Activated CD4-positive, alpha-beta T cell treated with anti-CD3 and anti-CD28 coated beads, Interleukin-2, amount 10 ng/mL, durations not matched to agents 24 days and 14 days (primary cell): ENCODE measurements at regions not wholly inside any gene's neighbourhood (a gene's known extent, or its start where the extent isn't known, plus 50 kb on each side); places are given as distances from the start of the nearest gene placed in this dataset.

Experiments
- DNase-seq: peaks from one replicate; pipeline ENCODE4 v3.0.0; 2022
- H3K27ac Mint-ChIP-seq: one replicate; pipeline ENCODE4 v1.8.0; 2022; ENCODE audit warnings: mild to moderate bottlenecking, mixed read lengths
- H3K27me3 Mint-ChIP-seq: one replicate; pipeline ENCODE4 v1.8.0; 2022; ENCODE audit warnings: mixed read lengths
- H3K36me3 Mint-ChIP-seq: one replicate; pipeline ENCODE4 v1.8.0; 2022; ENCODE audit warnings: low read depth, mild to moderate bottlenecking, mixed read lengths
- H3K4me1 Mint-ChIP-seq: one replicate; pipeline ENCODE4 v1.8.0; 2021; ENCODE audit warnings: mixed read lengths
- H3K4me3 Mint-ChIP-seq: one replicate; pipeline ENCODE4 v1.8.0; 2022; ENCODE audit warnings: mild to moderate bottlenecking, moderate library complexity, mixed read lengths
- H3K9me3 Mint-ChIP-seq: one replicate; pipeline ENCODE4 v1.8.0; 2021; ENCODE audit warnings: mixed read lengths
- intact Hi-C: fragments of 100-400 bp; cut with micrococcal nuclease; formaldehyde crosslinking; loops from one replicate; pipeline ENCODE4 v1.15.1; 2023

GRCh38 chr2:239846789-239847676 lies 178.1 kb downstream of the NDUFA10 start:
- Mint-ChIP-seq H3K27me3 (peaks cover 30% of the 10 kb centered on the region), H3K4me1 (peaks cover 3% of the 10 kb centered on the region), H3K27ac (no peak overlapping the region), H3K36me3 (no peaks in the 10 kb centered on the region), H3K9me3 (peaks cover 8% of the 10 kb centered on the region), H3K4me3 (no peak overlapping the region)
- intact Hi-C loops, result no loop called here
- DNase-seq, result no peak

GRCh38 chr2:239845968-239846367 lies 179.2 kb downstream of the NDUFA10 start:
- Mint-ChIP-seq H3K27me3 (peaks cover 33% of the 10 kb centered on the region), H3K9me3 (peaks cover 3% of the 10 kb centered on the region), H3K4me3 (no peak overlapping the region), H3K36me3 (no peaks in the 10 kb centered on the region), H3K4me1 (peaks cover 3% of the 10 kb centered on the region), H3K27ac (no peak overlapping the region)
- intact Hi-C loops, result no loop called here
- no peak for DNase-seq

- no peak overlapping the region for H3K27ac Mint-ChIP-seq
- H3K27me3 Mint-ChIP-seq, result peaks cover 12% of the 10 kb centered on the region
- no peaks in the 10 kb centered on the region for H3K4me1 Mint-ChIP-seq
- H3K36me3 Mint-ChIP-seq, result no peaks in the 10 kb centered on the region
- H3K9me3 Mint-ChIP-seq, result no peaks in the 10 kb centered on the region
- no peak for DNase-seq
- intact Hi-C loops, result no loop called here
- no peak overlapping the region for H3K4me3 Mint-ChIP-seq
Observed at GRCh38 chr2:239839306-239839705, 185.8 kb downstream of the NDUFA10 start.

GRCh38 chr2:239836021-239836765 lies 188.9 kb downstream of the NDUFA10 start:
- Mint-ChIP-seq H3K9me3 (no peaks in the 10 kb centered on the region), H3K4me1 (no peaks in the 10 kb centered on the region), H3K27ac (no peak overlapping the region), H3K36me3 (no peaks in the 10 kb centered on the region), H3K27me3 (no peaks in the 10 kb centered on the region), H3K4me3 (no peak overlapping the region)
- intact Hi-C loops, result no loop called here
- DNase-seq, result no peak

- Mint-ChIP-seq H3K36me3 (no peaks in the 10 kb centered on the region), H3K27ac (no peak overlapping the region), H3K27me3 (no peaks in the 10 kb centered on the region), H3K9me3 (no peaks in the 10 kb centered on the region), H3K4me3 (no peak overlapping the region), H3K4me1 (no peaks in the 10 kb centered on the region)
- intact Hi-C loops, result no loop called here
- DNase-seq, result no peak
Observed at GRCh38 chr2:239835056-239835455, 190.1 kb downstream of the NDUFA10 start.

GRCh38 chr2:239834143-239834542 lies 191.0 kb downstream of the NDUFA10 start:
- Mint-ChIP-seq H3K27me3 (no peaks in the 10 kb centered on the region), H3K4me3 (no peak overlapping the region), H3K27ac (no peak overlapping the region), H3K9me3 (no peaks in the 10 kb centered on the region), H3K4me1 (no peaks in the 10 kb centered on the region), H3K36me3 (no peaks in the 10 kb centered on the region)
- intact Hi-C loops, result no loop called here
- no peak for DNase-seq

- no peaks in the 10 kb centered on the region for H3K4me1 Mint-ChIP-seq
- no peak for DNase-seq
- no peak overlapping the region for H3K27ac Mint-ChIP-seq
- no peaks in the 10 kb centered on the region for H3K27me3 Mint-ChIP-seq
- intact Hi-C loops, result no loop called here
- no peaks in the 10 kb centered on the region for H3K9me3 Mint-ChIP-seq
- H3K4me3 Mint-ChIP-seq, result no peak overlapping the region
- H3K36me3 Mint-ChIP-seq, result no peaks in the 10 kb centered on the region
Observed at GRCh38 chr2:239833269-239834109, 191.7 kb downstream of the NDUFA10 start.

- Mint-ChIP-seq H3K27ac (no peak overlapping the region), H3K27me3 (no peaks in the 10 kb centered on the region), H3K4me3 (no peak overlapping the region), H3K9me3 (no peaks in the 10 kb centered on the region), H3K36me3 (no peaks in the 10 kb centered on the region), H3K4me1 (no peaks in the 10 kb centered on the region)
- intact Hi-C loops, result no loop called here
- no peak for DNase-seq
Observed at GRCh38 chr2:239832490-239833268, 192.5 kb downstream of the NDUFA10 start.

GRCh38 chr2:239831861-239832489 lies 193.2 kb downstream of the NDUFA10 start:
- Mint-ChIP-seq H3K27ac (no peak overlapping the region), H3K27me3 (no peaks in the 10 kb centered on the region), H3K9me3 (no peaks in the 10 kb centered on the region), H3K36me3 (no peaks in the 10 kb centered on the region), H3K4me3 (no peak overlapping the region), H3K4me1 (no peaks in the 10 kb centered on the region)
- no peak for DNase-seq
- intact Hi-C loops, result no loop called here

- Mint-ChIP-seq H3K27ac (no peak overlapping the region), H3K4me3 (no peak overlapping the region), H3K4me1 (no peaks in the 10 kb centered on the region), H3K27me3 (no peaks in the 10 kb centered on the region), H3K36me3 (no peaks in the 10 kb centered on the region), H3K9me3 (no peaks in the 10 kb centered on the region)
- intact Hi-C loops, result no loop called here
- no peak for DNase-seq
Observed at GRCh38 chr2:239831001-239831731, 194.0 kb downstream of the NDUFA10 start.

- H3K9me3 Mint-ChIP-seq, result no peaks in the 10 kb centered on the region
- H3K27me3 Mint-ChIP-seq, result no peaks in the 10 kb centered on the region
- intact Hi-C loops, result no loop called here
Observed at GRCh38 chr2:239830121-239831000, 194.8 kb downstream of the NDUFA10 start.

GRCh38 chr2:239829326-239829725 lies 195.8 kb downstream of the NDUFA10 start:
- H3K27ac Mint-ChIP-seq, result no peak overlapping the region
- H3K4me1 Mint-ChIP-seq, result no peaks in the 10 kb centered on the region
- intact Hi-C loops, result no loop called here
- H3K36me3 Mint-ChIP-seq, result no peaks in the 10 kb centered on the region
- H3K9me3 Mint-ChIP-seq, result no peaks in the 10 kb centered on the region
- H3K27me3 Mint-ChIP-seq, result peaks cover 2% of the 10 kb centered on the region
- DNase-seq, result no peak
- no peak overlapping the region for H3K4me3 Mint-ChIP-seq

More at GRCh38 chr2:239830121-239831000, 194.8 kb downstream of the NDUFA10 start:
- no peaks in the 10 kb centered on the region for H3K4me1 Mint-ChIP-seq
- H3K4me3 Mint-ChIP-seq, result no peak overlapping the region
- no peaks in the 10 kb centered on the region for H3K36me3 Mint-ChIP-seq
- DNase-seq, result no peak
- no peak overlapping the region for H3K27ac Mint-ChIP-seq
